Dedifferentiated amniotic fluid mesenchymal stem cell (primary cell): ENCODE measurements at regions not wholly inside any gene's neighbourhood (a gene's known extent, or its start where the extent isn't known, plus 50 kb on each side); places are given as distances from the start of the nearest gene placed in this dataset.

Source experiments
- DNase-seq: peaks from one replicate; pipeline ENCODE4 v3.0.0-alpha.2; 2016; ENCODE audit errors: extremely low spot score

GRCh38 chr2:126568734-126569133 lies 87.2 kb upstream of the GYPC start:
- DNase-seq: no peak

GRCh38 chr2:126571403-126571802 lies 84.6 kb upstream of the GYPC start:
- DNase-seq: no peak

GRCh38 chr2:126575631-126576030 lies 80.3 kb upstream of the GYPC start:
- DNase-seq: no peak

GRCh38 chr2:126579868-126580267 lies 76.1 kb upstream of the GYPC start:
- no peak for DNase-seq

GRCh38 chr2:126586317-126586716 lies 69.6 kb upstream of the GYPC start:
- DNase-seq: no peak

GRCh38 chr2:126599062-126599461 lies 56.9 kb upstream of the GYPC start:
- no peak for DNase-seq

- DNase-seq: no peak
Observed at GRCh38 chr2:126600742-126601141, 55.2 kb upstream of the GYPC start.

GRCh38 chr2:126602334-126602733 lies 53.6 kb upstream of the GYPC start:
- DNase-seq: no peak
